RKO (cell line): ENCODE measurements at regions not wholly inside any gene's neighbourhood (a gene's known extent, or its start where the extent isn't known, plus 50 kb on each side); places are given as distances from the start of the nearest gene placed in this dataset.
"Not testable (repeated sequence)": the region's sequence is repeated elsewhere in the genome, so short reads cannot be mapped to it uniquely, and the experiment has no call there.

Experiments
- DNase-seq: peaks from one replicate; pipeline ENCODE4 v3.0.0-alpha.2; 2016; ENCODE audit warnings: low spot score

GRCh38 chr15:57881361-57881760 is 174.8 kb downstream of the POLR2M start:
- DNase-seq: no peak

GRCh38 chr15:57881972-57882371 is 175.5 kb downstream of the POLR2M start:
- no peak for DNase-seq

GRCh38 chr15:57883701-57884100 is 177.2 kb downstream of the POLR2M start:
- no peak for DNase-seq

- no peak for DNase-seq
These were observed 178.4 kb downstream of the POLR2M start for GRCh38 chr15:57884936-57885335.

GRCh38 chr15:57885435-57885834 is 178.9 kb downstream of the POLR2M start:
- no peak for DNase-seq

- DNase-seq: no peak
These were observed 177.7 kb downstream of the ALDH1A2 start for GRCh38 chr15:57887825-57888224.

- DNase-seq: no peak
These were observed 175.2 kb downstream of the ALDH1A2 start for GRCh38 chr15:57890351-57890750.

- DNase-seq: no peak
These were observed 174.6 kb downstream of the ALDH1A2 start for GRCh38 chr15:57890878-57891277.

- DNase-seq: no peak
These were observed 173.3 kb downstream of the ALDH1A2 start for GRCh38 chr15:57892181-57892580.

GRCh38 chr15:57893040-57893439 is 172.5 kb downstream of the ALDH1A2 start:
- DNase-seq: no peak

GRCh38 chr15:57895291-57895690 is 170.2 kb downstream of the ALDH1A2 start:
- no peak for DNase-seq

GRCh38 chr15:57896114-57896513 is 169.4 kb downstream of the ALDH1A2 start:
- no peak for DNase-seq

- DNase-seq: not testable (repeated sequence)
These were observed 168.6 kb downstream of the ALDH1A2 start for GRCh38 chr15:57896899-57897298.

GRCh38 chr15:57897870-57898269 is 167.6 kb downstream of the ALDH1A2 start:
- DNase-seq: no peak

GRCh38 chr15:57902155-57902554 is 163.4 kb downstream of the ALDH1A2 start:
- DNase-seq: no peak
